ENCODE measurements at regions not wholly inside any gene's neighbourhood (a gene's known extent, or its start where the extent isn't known, plus 50 kb on each side); places are given as distances from the start of the nearest gene placed in this dataset.

DNA sequence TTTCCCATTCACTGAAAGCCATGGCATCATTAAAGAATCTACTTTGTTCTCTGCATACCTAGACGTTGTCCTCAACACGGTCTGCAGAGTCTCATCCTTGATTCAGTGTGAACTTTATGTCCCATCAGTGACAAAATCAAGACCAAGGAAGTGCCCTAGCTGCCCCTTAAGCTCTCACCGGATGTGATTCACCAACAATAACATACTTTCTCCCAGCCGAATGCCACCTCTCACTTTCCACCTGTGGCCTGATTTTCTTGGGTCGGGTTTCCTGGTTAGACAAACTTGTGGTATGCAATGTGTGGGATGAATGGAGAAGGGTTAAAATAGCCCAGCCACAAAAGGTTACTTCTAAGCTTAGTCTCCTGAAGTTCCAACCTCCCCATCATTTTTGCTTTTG, 145.3 kb upstream of the PAPPA start:
- no peak for DNase-seq

DNA sequence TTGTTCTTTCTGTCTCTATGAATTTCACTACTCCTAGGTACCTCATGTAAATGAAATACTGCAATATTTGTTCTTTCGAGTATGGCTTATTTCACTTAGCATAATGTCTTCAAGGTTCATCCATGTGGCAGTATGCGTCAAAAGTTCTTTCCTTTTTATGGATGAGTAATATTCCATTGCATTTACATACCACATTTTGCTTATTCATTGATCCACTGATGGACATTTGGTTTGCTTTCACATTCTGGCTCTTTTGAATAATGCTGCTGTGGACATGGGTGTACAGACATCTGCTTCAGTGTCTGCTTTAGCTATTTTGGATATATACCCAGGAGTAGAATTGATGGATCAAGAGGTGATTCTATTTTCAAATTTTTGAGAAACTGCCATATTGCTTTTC, 144.2 kb upstream of the PAPPA start:
- DNase-seq: no peak

DNA sequence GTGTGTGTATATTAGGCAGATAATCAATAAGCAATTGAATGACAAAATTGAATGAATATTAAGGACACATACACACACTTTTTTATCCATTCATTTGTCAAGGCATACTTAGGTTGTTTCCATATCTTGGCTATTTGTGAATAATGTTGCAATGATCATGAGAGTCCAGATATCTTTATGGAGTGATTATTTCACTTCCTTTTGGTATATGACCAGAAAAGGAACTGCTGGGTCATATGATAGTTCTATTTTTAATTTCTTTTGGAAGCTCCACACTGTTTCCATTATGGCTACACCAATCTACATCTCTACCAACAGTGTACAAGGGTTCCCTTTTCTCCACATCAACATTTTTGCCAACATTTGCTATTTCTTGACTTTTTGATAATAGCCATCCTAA, 137.7 kb upstream of the PAPPA start:
- DNase-seq: no peak

DNA sequence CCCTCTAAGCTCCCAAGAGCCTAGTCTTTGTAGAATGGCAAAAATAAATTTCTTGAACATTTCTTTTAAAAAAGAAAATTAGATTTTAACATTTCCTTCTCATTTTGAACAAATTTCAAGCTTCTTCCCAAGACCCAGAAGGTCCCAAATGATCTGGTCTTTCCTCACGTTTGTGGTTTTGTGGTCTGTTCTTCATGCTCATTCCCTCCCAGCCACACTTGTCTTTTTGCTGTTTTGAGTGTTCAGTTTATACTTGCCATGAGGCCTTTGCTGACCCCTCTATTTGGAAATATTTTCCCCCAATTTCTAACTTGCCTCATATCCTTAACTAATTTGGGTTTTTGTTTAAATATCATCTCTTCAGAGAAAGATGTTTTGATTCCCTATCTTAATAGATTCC, 133.4 kb upstream of the PAPPA start:
- no peak for DNase-seq

DNA sequence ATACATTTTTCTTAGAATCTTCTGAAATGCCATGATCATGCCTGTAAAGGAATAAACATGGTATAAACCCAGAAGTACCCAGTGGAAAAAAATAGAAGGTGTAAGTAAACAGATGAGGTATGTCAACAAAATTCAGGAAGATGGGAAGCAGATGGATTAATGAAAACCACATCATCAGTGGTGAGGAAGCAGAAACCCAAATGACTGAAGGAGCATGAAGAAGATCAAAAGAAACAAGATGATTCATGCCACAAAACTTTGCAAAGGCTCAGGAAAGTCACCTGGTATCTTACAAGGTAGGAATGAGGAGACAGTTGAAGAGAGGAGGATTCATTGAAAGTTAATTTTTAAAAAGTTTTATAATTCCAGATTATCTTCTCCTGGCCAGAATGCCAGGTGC, 132.8 kb upstream of the PAPPA start:
- no peak for DNase-seq

DNA sequence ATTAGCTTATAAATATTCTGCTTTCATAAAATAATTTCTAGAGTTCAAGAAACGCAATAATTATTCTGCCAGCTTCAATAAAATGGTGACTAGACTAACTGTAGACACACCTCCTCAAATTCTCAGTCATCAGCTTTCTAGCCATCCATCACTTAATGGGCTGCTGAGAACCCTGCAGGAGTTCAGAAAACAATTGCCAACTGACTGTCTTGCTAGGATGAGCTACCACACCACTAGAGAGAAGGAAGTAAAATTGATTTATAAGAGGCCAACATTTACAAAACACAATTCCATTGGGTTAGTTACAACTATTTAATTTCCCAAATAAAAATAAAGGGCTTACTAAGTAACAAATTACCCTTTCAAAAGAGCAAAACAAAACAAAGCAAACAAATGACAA, 126.5 kb upstream of the PAPPA start:
- no peak for DNase-seq

DNA sequence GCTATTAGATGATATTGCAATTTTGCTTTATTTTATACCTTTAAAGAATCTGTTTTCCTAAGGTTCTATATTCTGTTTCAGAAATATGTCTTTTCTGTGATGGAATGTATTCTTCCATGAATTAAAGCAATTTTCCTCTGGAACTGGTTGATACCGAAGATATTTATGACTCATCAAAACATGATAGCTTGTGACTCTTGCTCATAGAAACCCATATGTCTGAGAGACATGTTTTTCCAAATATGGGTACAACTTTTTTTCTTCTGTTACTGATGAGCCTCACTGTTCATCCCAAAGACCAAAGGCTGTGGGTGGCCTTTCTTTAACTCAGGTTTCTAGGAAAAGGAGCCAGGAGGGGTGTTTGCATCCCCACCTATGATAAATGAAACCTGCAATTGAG, 126.1 kb upstream of the PAPPA start:
- DNase-seq: no peak

DNA sequence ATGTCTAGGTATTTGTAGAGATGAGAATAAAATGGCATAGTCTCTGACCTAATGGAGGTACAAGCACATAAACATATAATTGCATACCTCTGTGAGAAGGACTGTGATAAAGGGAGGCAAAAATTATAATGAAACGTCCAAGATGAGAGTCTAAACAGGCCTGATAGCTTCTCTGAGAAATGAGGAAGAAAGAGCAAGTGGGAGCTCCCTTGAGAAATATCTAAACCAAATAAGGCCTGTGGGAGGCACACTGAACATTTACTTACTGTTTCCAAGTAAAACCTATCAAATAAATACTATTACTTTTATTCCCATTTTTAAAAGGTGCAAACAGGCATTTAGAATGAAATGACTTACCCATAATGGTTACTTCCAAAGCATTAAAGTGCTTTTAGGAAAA, 125.6 kb upstream of the PAPPA start:
- no peak for DNase-seq

DNA sequence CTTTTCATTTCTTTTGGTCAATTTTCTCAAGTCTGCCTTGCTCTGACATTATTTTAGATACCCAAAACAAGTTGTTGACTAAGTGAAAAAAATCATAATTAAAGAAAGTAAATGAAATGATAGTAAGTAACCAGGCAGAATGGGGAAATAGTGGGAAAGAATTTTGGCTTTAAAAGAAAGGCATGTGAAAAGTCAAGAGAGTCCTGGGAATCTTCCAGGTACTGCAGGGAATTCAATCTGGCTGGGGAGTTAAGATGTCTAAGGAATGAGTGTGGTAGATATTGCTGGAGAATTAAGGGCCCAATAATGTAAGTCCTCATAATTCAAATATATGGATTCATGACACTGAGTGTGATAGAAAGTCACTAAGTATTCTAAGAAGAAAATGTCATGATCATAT, 123.1 kb upstream of the PAPPA start:
- DNase-seq: no peak

DNA sequence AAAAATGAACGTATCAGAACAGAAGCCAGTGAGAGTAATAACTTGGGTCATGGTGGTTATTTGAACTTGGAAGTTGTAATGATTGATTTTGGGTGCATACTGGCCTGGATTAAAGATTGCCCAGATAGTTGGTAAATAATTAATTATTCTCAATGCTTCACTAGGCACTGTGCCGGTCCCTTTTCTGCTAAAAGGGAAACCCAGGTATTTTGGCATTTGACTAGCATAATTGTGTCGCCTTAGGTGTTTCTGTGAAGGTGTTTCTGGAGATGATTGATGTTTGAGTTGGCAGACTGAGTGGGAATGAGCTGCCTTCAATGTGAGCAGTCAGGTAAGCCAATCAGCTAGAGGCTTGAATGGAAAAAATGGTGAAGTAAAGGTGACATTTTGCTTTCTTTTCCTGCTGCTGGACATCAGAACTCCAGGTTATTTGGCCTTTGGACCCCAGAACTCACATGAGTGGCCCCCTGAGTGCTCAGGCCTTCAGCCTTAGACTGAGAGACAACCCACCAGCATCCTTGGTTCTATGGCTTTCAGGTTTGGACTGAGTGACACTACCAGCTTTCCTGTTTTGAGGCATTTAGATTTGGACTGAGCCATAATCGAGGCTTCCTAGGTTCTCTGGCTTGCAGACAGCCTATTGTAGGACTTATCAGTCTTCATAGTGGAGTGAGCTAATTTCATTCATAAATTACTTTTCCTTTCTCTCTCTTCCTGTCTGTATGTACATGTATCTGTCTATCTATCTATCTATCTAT, 120.7 kb upstream of the PAPPA start:
- no peak for DNase-seq

DNA sequence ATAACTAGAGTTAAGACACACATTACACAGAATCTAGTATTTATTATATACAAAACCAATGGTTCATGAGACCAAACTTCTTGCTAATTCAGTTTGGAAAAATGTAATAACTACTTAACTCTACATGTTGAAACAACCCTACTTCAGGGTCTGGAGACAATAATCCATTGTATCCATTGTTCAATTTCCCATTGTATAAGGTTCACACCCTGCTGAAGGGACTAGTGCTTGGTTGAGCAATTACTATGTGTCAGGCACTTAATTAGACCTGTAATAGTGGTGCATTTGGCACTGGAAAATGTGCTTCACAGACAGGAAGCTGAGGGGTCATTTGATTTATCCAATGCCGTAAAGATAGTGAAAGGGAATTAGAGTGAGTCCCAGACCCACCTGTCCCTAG, 114.3 kb upstream of the PAPPA start:
- DNase-seq: no peak

DNA sequence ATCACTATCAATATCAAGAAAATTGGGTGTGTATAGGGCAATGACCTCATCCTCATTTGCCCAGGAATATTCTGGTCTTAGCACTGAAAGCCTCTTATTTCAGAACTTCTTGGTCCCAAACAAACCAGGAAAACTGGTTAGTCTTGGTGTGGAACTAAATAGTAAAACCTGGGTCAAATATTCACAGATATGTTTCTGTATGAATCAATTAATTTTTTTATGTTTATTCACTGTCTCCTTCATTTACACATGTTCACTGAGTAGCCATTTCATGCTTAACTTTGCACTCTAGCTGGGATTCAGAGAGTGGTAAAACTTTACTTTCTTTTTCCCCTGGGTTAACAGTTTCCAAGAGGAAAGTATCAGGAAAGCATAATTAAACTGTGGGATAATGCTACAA, 113.7 kb upstream of the PAPPA start:
- no peak for DNase-seq

DNA sequence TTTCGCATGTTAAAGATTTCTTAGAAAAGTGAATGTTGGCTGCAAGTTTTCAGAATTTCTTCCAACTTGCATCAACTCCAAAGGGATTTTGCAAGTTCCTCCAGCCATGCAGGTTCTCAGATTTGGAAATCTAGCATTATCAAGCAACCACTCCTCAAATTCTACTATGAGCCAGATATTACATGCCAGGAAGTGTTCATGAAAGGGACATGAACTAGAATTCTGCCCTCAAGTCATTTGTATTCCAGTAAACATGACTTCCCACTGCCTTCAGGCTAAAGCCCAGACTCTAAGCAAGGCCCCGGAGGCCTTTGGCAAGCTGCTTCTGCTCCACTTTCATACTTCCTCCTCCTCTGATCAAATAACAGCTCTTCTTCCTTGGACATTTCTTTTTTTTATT, 111.3 kb upstream of the PAPPA start:
- no peak for DNase-seq

DNA sequence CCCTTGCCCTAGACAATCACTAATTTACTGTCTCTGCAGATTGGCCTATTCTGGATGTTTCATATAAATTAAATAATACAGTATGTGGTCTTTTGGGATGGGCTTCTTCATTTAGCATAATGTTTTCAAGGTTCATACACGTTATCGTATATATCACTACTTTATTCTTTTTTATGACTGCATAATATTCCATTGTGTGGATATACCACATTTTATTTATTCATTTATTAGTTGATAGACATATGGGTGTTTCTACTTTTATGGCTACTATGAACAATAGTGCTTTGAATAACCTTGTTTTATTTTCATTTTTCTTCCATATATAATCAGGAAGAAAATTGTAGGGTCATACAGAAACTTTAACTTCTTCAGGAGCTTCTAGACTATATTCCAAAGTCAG, 108.5 kb upstream of the PAPPA start:
- DNase-seq: no peak

DNA sequence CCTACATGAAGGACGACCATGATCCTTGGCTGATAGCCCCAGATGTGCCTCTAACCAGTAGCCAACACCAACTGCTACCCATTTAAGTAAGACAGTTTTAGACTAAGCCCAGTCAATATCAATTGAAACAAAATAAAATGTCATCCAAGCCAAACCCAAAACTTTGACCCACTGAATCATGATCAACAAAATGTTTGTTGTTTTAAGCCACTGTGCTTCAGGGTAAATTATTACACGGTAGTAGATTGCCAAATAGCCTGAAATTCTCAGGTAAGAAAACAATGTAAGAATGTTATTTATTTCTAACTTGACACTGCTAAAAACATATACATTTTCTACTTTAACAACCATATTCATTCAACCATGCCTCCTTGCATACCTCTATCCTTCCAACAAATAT, 105.5 kb upstream of the PAPPA start:
- no peak for DNase-seq

DNA sequence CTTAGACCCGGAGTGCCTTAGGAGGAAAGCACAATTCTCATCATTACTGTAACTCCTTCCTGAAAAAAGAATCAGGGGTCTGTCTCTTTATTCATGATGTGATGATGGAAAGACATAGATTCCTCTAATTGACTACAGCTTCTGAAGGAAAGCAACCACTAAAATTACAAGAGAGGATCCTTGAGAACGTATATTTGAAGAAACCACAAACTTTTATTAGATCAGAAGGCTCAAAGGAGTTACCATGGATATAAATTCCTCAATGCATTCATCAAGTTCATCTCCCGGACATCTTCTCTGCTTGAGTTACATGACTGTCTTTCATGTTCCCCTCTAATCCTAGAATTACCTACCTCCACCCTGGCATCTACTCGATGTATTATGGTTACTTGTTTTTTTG, 104.1 kb upstream of the PAPPA start:
- DNase-seq: no peak

DNA sequence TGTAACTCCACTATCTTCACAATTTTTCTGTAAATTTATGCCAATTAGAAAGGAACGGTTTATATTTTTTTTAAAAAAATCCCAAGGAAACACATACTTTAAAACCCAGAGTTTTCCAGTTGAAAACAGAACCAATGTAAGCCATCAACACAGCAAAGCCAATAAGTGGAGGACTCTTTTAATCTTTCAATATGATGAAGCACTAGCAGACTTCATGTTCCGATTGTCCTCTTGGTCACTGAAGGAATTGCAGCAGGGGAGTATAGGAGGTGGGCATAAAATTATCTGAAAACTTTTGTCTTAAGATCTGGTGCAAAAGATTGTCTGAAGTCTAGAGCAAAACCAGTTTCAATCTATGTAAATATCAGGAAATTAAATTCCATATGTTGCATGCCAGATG, 102.1 kb upstream of the PAPPA start:
- DNase-seq: no peak

DNA sequence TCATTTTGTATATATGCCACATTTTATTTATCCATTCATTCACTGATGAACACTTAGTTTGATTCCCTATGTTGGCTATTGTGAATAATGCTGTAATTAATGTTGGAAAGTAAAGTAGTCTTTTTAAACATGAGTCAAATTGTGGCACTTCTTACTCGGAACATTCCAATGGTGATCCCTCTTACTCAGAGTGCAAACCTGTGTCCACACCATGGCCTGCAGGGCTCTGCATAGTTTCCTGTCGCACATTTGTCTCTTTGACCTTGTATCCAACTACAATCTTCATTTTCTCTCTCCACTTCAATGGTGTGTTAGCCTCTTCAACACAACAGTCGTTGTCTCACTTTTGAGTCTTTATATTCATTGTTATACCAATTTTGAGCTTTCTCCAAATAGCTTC, 98.1 kb upstream of the PAPPA start:
- DNase-seq: no peak

DNA sequence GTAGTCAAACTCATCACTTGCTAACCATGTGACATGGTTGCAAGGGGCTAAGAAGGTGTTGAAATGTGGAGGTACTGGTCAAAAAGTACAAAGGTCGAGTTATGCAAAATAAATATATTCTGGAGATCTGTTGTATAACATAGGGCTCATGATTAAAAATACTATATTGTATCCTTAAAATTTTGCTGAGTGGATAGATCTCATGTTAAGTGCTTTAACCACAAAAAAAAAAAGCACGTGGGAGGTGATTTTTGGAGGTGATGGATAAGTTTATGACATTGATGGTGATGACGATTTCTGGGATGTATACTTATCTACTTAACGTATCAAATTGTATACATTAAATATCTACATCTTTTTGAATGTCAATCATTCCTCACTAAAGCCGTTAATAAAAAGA, 96.2 kb upstream of the PAPPA start:
- no peak for DNase-seq

DNA sequence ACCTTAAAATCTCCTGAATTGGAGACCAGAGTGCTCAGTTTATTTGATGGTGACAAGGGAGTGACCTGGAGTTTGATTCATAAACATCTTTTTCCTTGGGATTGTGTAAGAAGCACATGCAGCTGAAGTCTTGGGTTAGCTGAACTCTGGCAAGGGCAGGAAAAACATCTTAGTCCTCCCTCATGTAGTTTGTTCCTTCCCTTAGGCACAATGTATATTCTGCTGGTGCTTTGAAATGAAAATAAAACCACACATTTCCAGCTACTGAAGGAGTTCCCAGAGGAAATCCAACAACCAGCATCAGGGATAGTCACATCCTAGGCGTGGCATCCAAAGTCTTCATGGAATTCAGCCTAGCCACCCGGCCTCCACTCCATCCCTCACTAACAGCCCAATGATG, 95.2 kb upstream of the PAPPA start:
- DNase-seq: no peak

DNA sequence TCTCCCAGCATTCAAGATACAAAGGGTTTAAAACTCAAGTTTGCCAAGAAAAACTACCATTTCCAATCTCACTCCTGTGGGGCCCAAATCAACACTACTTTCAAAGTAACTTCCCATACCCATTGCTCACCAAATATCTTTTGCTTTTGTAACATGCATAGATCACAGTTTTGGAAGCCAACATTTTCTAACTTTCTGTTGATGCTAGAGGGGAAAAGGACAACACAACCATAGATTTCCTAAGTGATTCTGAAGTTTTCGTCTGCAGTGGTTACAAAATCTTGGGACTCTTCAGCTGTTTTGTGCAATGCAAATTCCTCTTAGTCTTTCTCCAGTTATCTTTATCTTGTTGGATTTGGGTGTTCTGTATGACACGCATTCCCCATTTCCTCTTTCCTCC, 94.1 kb upstream of the PAPPA start:
- no peak for DNase-seq

DNA sequence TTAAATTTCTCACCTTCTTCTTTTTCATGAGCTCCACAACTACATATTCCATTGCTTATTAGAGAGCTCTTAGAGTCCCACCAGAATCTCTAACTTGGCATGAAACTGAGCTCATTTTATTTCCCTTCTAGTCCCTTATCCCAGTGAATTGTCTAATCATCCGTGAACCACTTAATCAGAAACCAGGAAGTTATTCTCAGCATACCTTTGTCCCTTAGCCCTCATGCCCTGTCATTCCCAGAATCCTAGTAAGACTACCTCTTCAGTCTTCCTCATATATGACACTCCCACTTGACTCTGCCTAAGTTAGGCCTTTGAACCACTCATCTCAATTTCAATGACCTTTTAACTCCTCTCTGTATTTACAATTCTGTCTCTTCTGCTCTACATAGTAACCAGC, 93.0 kb upstream of the PAPPA start:
- no peak for DNase-seq

DNA sequence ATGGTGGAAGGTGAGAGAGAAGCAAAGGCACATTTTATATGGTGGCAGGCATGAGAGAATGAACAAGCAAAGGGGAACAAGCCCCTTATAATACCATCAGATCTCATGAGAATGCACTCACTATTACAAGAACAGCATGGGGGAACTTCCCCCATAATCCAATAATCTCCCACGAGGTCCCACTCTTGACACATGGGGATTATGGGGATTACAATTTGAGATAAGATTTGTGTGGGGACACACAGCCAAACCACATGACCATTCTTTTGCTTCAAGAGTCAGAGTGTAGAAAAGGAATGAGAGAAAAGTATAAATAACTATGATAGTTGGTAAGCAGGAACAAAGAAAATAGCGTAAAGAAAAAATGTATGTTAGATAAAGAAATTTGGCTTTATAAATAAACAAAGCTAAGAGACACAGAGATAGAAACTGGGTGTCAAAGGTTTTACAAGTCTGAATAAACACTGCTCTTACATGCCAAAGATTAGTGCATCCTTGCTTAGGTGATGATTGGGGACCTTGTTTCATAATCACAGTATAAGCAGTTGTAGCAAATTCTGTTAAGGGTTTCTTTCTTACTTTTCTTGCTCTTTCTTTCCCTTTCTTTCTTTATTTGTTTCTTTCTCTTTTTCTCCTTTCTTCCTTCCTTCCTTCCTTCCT, 91.9 kb upstream of the PAPPA start:
- no peak for DNase-seq

DNA sequence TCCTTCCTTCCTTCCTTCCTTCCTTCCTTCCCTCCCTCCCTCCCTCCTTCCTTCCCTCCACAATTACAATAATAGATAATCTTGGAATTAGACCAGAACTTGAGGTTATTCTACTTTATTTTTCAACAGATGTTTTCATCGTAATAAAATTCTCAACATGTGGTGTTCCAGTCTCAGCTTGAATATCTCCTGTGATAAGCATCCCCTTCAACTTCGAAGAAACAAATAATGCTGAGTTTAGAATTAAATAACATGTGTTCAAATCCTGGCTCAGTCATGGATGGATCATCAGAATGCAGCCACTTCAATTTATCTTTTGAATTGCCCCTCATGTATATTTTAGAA, 91.4 kb upstream of the PAPPA start:
- no peak for DNase-seq

DNA sequence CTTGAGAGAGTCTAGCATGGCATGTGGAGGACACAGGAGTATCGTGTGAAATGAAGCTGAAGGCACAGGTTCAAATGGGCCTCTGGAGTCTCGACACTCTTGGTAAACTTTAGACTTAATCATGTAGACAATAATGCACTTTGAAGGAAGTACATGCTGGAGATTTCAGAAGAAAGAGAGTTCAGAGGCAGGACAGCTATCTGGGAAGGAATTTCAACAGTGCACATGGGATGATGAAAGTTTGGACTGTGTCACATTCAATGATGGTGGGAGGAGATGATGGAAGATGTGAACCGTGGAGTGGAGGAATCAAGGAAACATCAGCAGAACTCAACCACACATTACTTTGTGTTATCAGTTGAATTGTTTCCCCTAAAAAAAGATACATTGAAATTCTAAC, 88.6 kb upstream of the PAPPA start:
- no peak for DNase-seq
